A673 (cell line): ENCODE measurements at regions not wholly inside any gene's neighbourhood (a gene's known extent, or its start where the extent isn't known, plus 50 kb on each side); places are given as distances from the start of the nearest gene placed in this dataset.

Experiments
- BruUV-seq: library from RNA; stranded (reverse); fragments of 400-500 nt; replicated peaks from 2 replicates; lab custom pipeline; 2021; lab: Mats Ljungman, UMichigan
- CTCF ChIA-PET: fragments of 300-600 bp; sonication (Branson Sonifier 250); formaldehyde crosslinking; loops from one replicate; lab custom pipeline; 2022; ENCODE audit warnings: antibody characterized with exemption; lab: Charles Lee
- POLR2A ChIA-PET: fragments of 300-600 bp; sonication (Branson Sonifier 250); formaldehyde crosslinking; loops from one replicate; lab custom pipeline; 2022; ENCODE audit warnings: antibody characterized with exemption; ENCODE audit not compliant: low non-redundant PET; lab: Charles Lee
- DNase-seq: peaks from one replicate; pipeline ENCODE4 v3.0.0-alpha.2; 2015; ENCODE audit warnings: low spot score
- H3K27ac ChIP-seq: fragments of 200-600 bp; sonication (generic); 2 replicates; pipeline ENCODE4 v1.5.1; 2016; ENCODE audit warnings: mixed run types, low read depth, mild to moderate bottlenecking, mixed read lengths, antibody characterized with exemption, low read length; ENCODE audit not compliant: poor library complexity, severe bottlenecking
- H3K27me3 ChIP-seq: fragments of 200-600 bp; sonication (generic); replicated peaks from 2 replicates; pipeline ENCODE4 v1.6.1; 2017; ENCODE audit warnings: mixed run types, low read depth, mild to moderate bottlenecking, mixed read lengths, antibody characterized with exemption, low read length; ENCODE audit not compliant: insufficient read depth, poor library complexity
- H3K36me3 ChIP-seq: fragments of 200-600 bp; sonication (generic); 2 replicates; pipeline ENCODE4 v1.6.1; 2016; ENCODE audit warnings: mixed run types, mild to moderate bottlenecking, mixed read lengths, antibody characterized with exemption, low read length; ENCODE audit not compliant: insufficient read depth, poor library complexity, severe bottlenecking
- H3K4me1 ChIP-seq: fragments of 200-600 bp; sonication (generic); 2 replicates; pipeline ENCODE4 v1.6.1; 2017; ENCODE audit warnings: mixed run types, mild to moderate bottlenecking, mixed read lengths, antibody characterized with exemption, low read length; ENCODE audit not compliant: insufficient read depth, poor library complexity, severe bottlenecking
- H3K4me3 ChIP-seq: fragments of 200-600 bp; sonication (generic); 2 replicates; pipeline ENCODE4 v1.5.1; 2016; ENCODE audit warnings: low read depth, mixed run types, mild to moderate bottlenecking, mixed read lengths, low read length; ENCODE audit not compliant: poor library complexity, severe bottlenecking
- H3K9me3 ChIP-seq: fragments of 200-600 bp; sonication (generic); 2 replicates; pipeline ENCODE4 v1.6.1; 2016; ENCODE audit warnings: mixed run types, low read depth, mild to moderate bottlenecking, mixed read lengths, antibody characterized with exemption, low read length; ENCODE audit not compliant: poor library complexity, severe bottlenecking
- EZH2 ChIP-seq: fragments of 200-600 bp; sonication (generic); IDR thresholded peaks from 2 replicates; pipeline ENCODE4 v1.6.1; 2017; ENCODE audit warnings: borderline replicate concordance, low read depth, mild to moderate bottlenecking, mixed read lengths, antibody characterized with exemption, low read length; ENCODE audit not compliant: poor library complexity, severe bottlenecking
- intact Hi-C: fragments of 100-400 bp; cut with micrococcal nuclease; formaldehyde crosslinking; loops from one replicate; pipeline ENCODE4 v1.10.0; 2022; ENCODE audit not compliant: unreplicated experiment
- TF ChIP-seq, protein P1 (sequence below): fragments of 300-800, 200-600 bp; sonication (generic); conservative IDR thresholded peaks from 2 replicates; pipeline ENCODE4 v1.5.1; 2017; ENCODE audit warnings: low read depth, mild to moderate bottlenecking, antibody characterized with exemption, low read length, moderate library complexity, mixed read lengths

DNA sequence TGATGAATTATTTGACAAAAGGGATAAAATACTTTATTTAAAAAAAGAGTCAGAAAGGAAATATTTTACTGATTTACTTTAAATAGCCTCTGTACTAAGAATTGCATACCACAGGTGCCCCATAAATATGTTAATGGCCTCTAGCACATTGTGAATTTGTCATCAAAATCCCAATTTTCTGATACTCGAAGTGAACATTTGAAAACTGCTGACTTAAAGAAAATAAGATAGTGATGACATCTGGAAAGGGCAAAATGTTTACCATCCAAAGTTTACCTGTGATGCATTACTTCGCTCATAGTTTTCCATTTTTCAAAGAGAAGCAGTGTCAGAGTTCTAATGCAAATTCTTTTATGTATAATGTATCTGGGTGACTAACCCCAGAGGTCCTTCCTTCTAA, 455.4 kb downstream of the KLF5 start:
- POLR2A ChIA-PET: no interaction called here
- no peaks in the 10 kb centered on the region for H3K36me3 ChIP-seq
- no peak overlapping the region for H3K4me3 ChIP-seq
- no peak for DNase-seq
- H3K9me3 ChIP-seq: no peaks in the 10 kb centered on the region
- no peak overlapping the region for H3K27ac ChIP-seq
- TF ChIP-seq, protein P1, sequence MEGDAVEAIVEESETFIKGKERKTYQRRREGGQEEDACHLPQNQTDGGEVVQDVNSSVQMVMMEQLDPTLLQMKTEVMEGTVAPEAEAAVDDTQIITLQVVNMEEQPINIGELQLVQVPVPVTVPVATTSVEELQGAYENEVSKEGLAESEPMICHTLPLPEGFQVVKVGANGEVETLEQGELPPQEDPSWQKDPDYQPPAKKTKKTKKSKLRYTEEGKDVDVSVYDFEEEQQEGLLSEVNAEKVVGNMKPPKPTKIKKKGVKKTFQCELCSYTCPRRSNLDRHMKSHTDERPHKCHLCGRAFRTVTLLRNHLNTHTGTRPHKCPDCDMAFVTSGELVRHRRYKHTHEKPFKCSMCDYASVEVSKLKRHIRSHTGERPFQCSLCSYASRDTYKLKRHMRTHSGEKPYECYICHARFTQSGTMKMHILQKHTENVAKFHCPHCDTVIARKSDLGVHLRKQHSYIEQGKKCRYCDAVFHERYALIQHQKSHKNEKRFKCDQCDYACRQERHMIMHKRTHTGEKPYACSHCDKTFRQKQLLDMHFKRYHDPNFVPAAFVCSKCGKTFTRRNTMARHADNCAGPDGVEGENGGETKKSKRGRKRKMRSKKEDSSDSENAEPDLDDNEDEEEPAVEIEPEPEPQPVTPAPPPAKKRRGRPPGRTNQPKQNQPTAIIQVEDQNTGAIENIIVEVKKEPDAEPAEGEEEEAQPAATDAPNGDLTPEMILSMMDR: no peak
- no peak for TF ChIP-seq EZH2
- intact Hi-C loops: no loop called here
- CTCF ChIA-PET: no interaction called here
- no TSS peak for BruUV-seq
- H3K4me1 ChIP-seq: no peaks in the 10 kb centered on the region
- H3K27me3 ChIP-seq: no peaks in the 10 kb centered on the region

DNA sequence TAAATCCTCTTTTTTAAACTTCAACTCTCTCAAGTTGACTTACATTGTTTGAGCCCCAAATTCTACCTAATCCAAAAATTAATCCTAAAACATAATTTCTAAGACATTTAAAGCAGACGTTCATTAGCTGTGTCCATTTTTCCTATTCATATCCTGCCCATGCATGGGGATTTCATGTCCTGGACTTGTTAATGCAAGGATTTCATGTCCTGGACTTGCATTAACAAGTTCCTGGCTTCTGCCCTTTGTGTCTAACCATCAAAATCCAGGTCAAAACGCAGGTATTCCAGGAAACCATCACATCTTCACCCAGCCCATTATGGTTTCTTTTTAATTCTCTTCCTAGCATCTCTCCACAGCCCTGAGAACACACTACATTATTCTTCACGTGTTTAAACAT, 454.9 kb downstream of the KLF5 start:
- POLR2A ChIA-PET: no interaction called here
- TF ChIP-seq, protein P1: no peak
- no peak for TF ChIP-seq EZH2
- intact Hi-C loops: no loop called here

DNA sequence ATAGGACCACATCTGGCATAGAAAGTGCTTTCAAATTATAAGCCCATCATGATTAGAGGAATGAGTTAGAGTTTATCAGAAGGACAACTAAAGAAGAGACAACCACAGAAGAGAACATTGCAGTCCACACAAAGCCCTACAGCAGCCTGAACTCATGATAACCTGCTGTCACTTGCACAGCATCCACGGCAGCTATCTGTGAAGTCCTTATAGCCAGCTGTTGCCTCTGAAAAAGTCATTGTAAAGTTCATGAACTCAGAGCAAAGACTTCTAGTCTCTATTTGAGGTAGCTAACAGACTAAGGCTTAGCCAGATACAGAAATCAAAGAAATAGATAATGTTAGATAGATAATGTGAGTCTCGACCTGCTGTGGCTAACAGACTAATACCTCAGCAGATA, 450.0 kb downstream of the KLF5 start:
- Histone ChIP-seq H3K4me1 (no peaks in the 10 kb centered on the region), H3K4me3 (no peak overlapping the region), H3K27me3 (no peaks in the 10 kb centered on the region), H3K27ac (no peak overlapping the region), H3K36me3 (no peaks in the 10 kb centered on the region), H3K9me3 (no peaks in the 10 kb centered on the region)
- ChIA-PET CTCF (no interaction called here), POLR2A (no interaction called here)
- intact Hi-C loops: no loop called here
- BruUV-seq: no TSS peak
- DNase-seq: no peak
- TF ChIP-seq, protein P1: no peak
- TF ChIP-seq EZH2: no peak

More for the DNA sequence above, 454.9 kb downstream of the KLF5 start:
- DNase-seq: no peak
- BruUV-seq: no TSS peak
- H3K27me3 ChIP-seq: no peaks in the 10 kb centered on the region
- H3K9me3 ChIP-seq: no peaks in the 10 kb centered on the region
- no peaks in the 10 kb centered on the region for H3K36me3 ChIP-seq
- no peak overlapping the region for H3K27ac ChIP-seq
- no peak overlapping the region for H3K4me3 ChIP-seq
- CTCF ChIA-PET: no interaction called here
- H3K4me1 ChIP-seq: no peaks in the 10 kb centered on the region
